ENCODE measurements at regions not wholly inside any gene's neighbourhood (a gene's known extent, or its start where the extent isn't known, plus 50 kb on each side); places are given as distances from the start of the nearest gene placed in this dataset.

DNA sequence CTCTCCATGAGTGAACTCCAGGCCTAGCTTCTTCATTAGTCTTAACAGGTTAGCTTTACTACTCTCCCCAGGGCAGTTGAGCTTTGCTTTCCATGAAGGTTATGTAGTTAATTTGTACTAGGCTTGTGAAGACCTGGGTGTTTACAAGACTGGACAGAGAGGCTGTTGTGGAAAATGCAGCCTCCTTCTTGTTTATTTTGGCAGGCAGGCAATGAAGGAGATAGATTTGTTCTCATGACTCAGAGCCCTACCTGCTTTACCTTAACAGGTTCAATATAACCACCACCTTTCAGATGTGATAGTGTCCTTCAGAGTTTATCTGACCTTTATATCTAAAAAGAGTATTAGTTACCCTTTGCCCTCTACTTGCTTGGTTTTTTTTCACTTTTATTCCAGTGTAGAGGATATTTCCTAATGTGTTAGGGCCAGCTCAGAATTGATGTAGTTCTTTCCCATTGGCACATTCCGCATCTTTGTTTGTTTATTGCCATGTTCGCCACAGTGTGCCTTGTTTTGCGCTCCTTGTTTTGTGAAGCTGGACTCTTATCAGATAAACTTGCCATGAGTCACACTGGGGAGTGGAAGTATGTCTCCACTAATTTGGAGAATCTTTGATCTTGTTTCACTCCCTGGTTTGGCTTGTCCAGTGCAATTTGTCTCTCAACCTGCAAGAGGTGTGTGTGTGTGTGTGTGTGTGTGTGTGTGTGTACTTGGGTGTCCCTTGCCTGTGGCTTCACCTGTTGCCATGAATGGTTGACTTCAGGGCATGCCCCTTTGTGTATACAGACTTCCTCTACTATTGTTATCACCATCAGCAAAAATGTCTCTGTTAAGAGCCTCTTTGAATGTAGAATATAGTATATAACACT lies 87.4 kb upstream of the MACF1 start:
- TF ChIP-seq POU2F2 (IDR thresholded peaks at IDR 0.05; ENCODE audit: low read depth, low read length) (no peak), PAX5 (IDR thresholded peaks at IDR 0.05; ENCODE audit: insufficient read depth, low read length, severe bottlenecking) (no peak), SPI1 (IDR thresholded peaks at IDR 0.05; ENCODE audit: low read depth, low read length) (no peak), POLR2A (IDR thresholded peaks at IDR 0.05; ENCODE audit: low read depth, low read length) (no peak), POLR2AphosphoS5 (IDR thresholded peaks at IDR 0.05; ENCODE audit: low read depth, low read length) (no peak), TAF1 (IDR thresholded peaks at IDR 0.05; ENCODE audit: low read depth, low read length) (no peak)
- DNase-seq (ENCODE audit: insufficient read length, low spot score) (no peak), FAIRE-seq (no peak)

DNA sequence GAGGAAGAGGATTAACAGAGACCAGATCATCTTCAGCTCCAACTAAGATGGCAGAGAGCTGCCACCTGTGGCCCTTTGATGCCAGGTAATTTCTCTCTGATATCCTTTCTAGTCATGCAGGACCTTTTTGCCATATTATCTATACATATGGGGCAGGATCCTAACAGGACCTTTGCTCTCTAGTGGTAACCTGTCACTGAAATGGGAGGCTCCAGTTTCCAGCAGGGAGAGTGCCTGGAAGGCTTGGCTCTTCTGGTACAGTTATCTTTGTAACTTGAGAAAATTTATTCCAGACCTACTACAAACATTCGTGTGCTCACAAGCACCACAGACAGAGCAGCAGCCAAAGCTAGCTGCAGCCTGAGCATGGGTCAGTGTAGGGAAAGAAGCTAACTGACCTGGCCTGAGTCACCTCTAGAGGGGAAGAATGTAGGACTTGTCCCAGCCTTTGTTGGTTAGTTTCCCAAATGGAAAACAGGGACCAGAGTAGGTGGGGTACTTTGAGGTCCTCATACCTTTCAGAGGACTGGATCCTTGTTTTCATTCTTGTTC lies 86.5 kb upstream of the MACF1 start:
- no peak for DNase-seq (ENCODE audit: insufficient read length, low spot score)
- TF ChIP-seq TAF1 (IDR thresholded peaks at IDR 0.05; ENCODE audit: low read depth, low read length) (no peak), POLR2A (IDR thresholded peaks at IDR 0.05; ENCODE audit: low read depth, low read length) (no peak), SPI1 (IDR thresholded peaks at IDR 0.05; ENCODE audit: low read depth, low read length) (no peak), POLR2AphosphoS5 (IDR thresholded peaks at IDR 0.05; ENCODE audit: low read depth, low read length) (no peak), PAX5 (IDR thresholded peaks at IDR 0.05; ENCODE audit: insufficient read depth, low read length, severe bottlenecking) (no peak), POU2F2 (IDR thresholded peaks at IDR 0.05; ENCODE audit: low read depth, low read length) (no peak)
- FAIRE-seq: no peak

DNA sequence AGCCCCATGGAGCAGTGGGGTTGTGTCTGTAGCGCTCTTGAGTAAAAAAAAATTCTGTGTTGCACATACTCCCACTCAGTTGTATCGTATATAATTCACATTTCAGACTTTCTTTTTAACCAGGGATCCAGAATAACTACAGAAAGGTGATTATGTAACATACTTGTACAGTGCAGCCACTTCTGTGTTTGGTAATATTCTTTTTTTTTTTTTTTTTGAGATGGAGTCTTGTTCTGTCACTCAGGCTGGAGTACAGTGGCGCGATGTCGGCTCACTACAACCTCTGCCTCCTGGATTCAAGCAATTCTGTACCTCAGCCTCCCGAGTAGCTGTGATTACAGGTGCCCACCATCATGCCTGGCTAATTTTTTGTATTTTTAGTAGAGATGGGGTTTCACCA lies 82.4 kb upstream of the MACF1 start:
- TF ChIP-seq TAF1 (IDR thresholded peaks at IDR 0.05; ENCODE audit: low read depth, low read length): no peak
- TF ChIP-seq POLR2A (IDR thresholded peaks at IDR 0.05; ENCODE audit: low read depth, low read length): no peak
- no peak for TF ChIP-seq PAX5 (IDR thresholded peaks at IDR 0.05; ENCODE audit: insufficient read depth, low read length, severe bottlenecking)
- no peak for TF ChIP-seq SPI1 (IDR thresholded peaks at IDR 0.05; ENCODE audit: low read depth, low read length)
- TF ChIP-seq POLR2AphosphoS5 (IDR thresholded peaks at IDR 0.05; ENCODE audit: low read depth, low read length): no peak
- no peak for TF ChIP-seq POU2F2 (IDR thresholded peaks at IDR 0.05; ENCODE audit: low read depth, low read length)
- DNase-seq (ENCODE audit: insufficient read length, low spot score) (no peak), FAIRE-seq (no peak)

DNA sequence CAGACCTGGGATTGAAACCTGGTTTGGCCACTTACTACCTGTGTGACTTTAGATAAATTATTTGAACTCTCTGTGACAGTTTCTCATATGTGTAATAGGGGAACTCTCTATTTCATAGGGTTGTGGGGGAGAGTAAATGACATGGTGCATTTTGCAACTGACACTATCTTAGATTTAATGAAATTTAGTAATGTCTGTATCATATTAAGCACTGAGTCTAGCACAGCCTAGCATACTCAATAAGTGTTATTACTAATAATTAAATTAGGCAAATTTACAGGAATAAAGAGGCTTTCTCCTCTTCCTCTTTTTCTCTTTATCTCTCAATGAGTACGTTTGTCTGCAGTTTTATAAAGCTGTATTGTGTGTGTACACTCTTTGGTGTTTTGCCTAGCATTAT lies 80.2 kb upstream of the MACF1 start:
- FAIRE-seq: no peak
- no peak for TF ChIP-seq SPI1 (IDR thresholded peaks at IDR 0.05; ENCODE audit: low read depth, low read length)
- no peak for TF ChIP-seq TAF1 (IDR thresholded peaks at IDR 0.05; ENCODE audit: low read depth, low read length)
- no peak for TF ChIP-seq POU2F2 (IDR thresholded peaks at IDR 0.05; ENCODE audit: low read depth, low read length)
- TF ChIP-seq POLR2A (IDR thresholded peaks at IDR 0.05; ENCODE audit: low read depth, low read length): no peak
- no peak for TF ChIP-seq POLR2AphosphoS5 (IDR thresholded peaks at IDR 0.05; ENCODE audit: low read depth, low read length)
- TF ChIP-seq PAX5 (IDR thresholded peaks at IDR 0.05; ENCODE audit: insufficient read depth, low read length, severe bottlenecking): no peak
- DNase-seq (ENCODE audit: insufficient read length, low spot score): no peak

DNA sequence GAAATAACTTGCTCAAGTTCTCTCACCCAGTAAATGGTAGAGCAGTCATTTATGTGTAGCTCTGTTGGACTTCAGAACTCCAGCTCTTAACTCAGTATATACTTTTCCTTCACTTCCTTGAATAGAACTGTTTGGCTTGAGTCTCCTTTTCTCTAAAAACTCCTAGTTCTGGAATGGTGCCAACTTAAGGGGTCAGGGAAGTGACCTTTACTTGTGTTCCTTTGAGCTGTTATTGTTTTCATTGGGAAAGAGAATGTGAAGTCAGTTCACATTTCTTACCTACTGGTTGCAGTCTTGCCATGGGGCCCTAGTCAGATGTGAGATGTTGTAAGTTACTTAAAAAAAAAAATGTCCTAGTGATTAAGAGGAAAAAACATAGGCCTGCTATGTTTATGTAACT lies 77.0 kb upstream of the MACF1 start:
- FAIRE-seq (no peak), DNase-seq (ENCODE audit: insufficient read length, low spot score) (no peak)
- no peak for TF ChIP-seq PAX5 (IDR thresholded peaks at IDR 0.05; ENCODE audit: insufficient read depth, low read length, severe bottlenecking)
- no peak for TF ChIP-seq POU2F2 (IDR thresholded peaks at IDR 0.05; ENCODE audit: low read depth, low read length)
- TF ChIP-seq POLR2A (IDR thresholded peaks at IDR 0.05; ENCODE audit: low read depth, low read length): no peak
- TF ChIP-seq SPI1 (IDR thresholded peaks at IDR 0.05; ENCODE audit: low read depth, low read length): no peak
- TF ChIP-seq TAF1 (IDR thresholded peaks at IDR 0.05; ENCODE audit: low read depth, low read length): no peak
- TF ChIP-seq POLR2AphosphoS5 (IDR thresholded peaks at IDR 0.05; ENCODE audit: low read depth, low read length): no peak

DNA sequence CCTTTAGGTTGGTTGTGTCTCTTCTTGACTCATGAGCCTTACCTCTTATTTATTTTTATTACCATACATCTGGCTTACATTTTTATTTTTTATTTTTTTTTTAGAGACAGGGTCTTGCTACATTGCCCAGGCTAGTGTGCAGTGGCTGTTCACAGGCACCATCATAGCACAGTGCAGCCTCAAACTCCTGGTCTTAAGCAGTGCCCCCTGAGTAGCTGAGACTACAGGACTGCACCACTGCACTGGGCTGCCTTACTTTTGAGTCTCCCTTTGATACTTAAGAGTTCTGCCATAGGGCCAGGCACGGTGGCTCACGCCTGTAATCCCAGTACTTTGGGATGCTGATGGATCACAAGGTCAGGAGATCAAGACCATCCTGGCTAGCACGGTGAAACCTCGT lies 76.4 kb upstream of the MACF1 start:
- no peak for TF ChIP-seq POLR2AphosphoS5 (IDR thresholded peaks at IDR 0.05; ENCODE audit: low read depth, low read length)
- no peak for TF ChIP-seq SPI1 (IDR thresholded peaks at IDR 0.05; ENCODE audit: low read depth, low read length)
- FAIRE-seq: no peak
- DNase-seq (ENCODE audit: insufficient read length, low spot score): no peak

DNA sequence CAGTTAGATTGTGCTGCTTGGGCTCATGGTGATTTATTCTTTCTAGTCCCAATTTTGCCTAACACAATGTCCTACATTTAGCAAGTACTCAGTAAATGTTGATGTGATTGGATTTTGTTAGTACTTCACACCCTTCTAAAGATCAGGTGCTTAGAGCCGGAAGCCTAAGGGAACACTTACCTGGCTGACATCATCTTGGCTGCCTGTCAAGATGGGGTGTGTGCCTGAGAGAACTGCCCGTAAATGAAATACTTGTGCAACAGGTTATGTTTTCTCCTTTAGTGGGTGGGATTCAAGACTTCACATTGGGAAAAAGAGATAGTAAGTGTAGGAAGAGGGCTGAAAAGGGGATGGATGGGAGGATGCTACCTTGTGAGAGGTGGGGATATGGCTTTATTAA lies 75.5 kb upstream of the MACF1 start:
- FAIRE-seq (no peak), DNase-seq (ENCODE audit: insufficient read length, low spot score) (no peak)
- TF ChIP-seq POU2F2 (IDR thresholded peaks at IDR 0.05; ENCODE audit: low read depth, low read length) (no peak), PAX5 (IDR thresholded peaks at IDR 0.05; ENCODE audit: insufficient read depth, low read length, severe bottlenecking) (no peak), POLR2A (IDR thresholded peaks at IDR 0.05; ENCODE audit: low read depth, low read length) (no peak), POLR2AphosphoS5 (IDR thresholded peaks at IDR 0.05; ENCODE audit: low read depth, low read length) (no peak), SPI1 (IDR thresholded peaks at IDR 0.05; ENCODE audit: low read depth, low read length) (no peak), TAF1 (IDR thresholded peaks at IDR 0.05; ENCODE audit: low read depth, low read length) (no peak)

DNA sequence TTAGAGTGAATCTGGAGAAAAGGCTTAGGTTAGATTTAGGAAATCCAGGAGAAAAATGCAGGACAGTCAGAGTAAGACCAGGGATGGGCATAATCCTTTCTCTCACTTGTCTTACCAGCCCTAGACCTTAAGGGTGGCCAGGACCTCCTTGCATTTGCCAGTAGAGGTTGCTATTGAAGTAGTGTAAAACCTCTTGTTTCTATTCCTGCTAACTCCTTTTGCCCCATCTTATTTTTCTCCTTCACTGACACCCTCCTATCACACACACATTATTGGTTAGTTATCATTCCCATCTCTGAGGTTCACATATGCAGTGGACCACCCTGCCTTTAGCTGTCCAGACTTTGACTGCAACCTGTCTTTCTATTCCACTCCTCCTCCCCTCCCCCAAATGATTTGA lies 75.0 kb upstream of the MACF1 start:
- FAIRE-seq (no peak), DNase-seq (ENCODE audit: insufficient read length, low spot score) (no peak)
- TF ChIP-seq POLR2AphosphoS5 (IDR thresholded peaks at IDR 0.05; ENCODE audit: low read depth, low read length) (no peak), POU2F2 (IDR thresholded peaks at IDR 0.05; ENCODE audit: low read depth, low read length) (no peak), TAF1 (IDR thresholded peaks at IDR 0.05; ENCODE audit: low read depth, low read length) (no peak), SPI1 (IDR thresholded peaks at IDR 0.05; ENCODE audit: low read depth, low read length) (no peak), PAX5 (IDR thresholded peaks at IDR 0.05; ENCODE audit: insufficient read depth, low read length, severe bottlenecking) (no peak), POLR2A (IDR thresholded peaks at IDR 0.05; ENCODE audit: low read depth, low read length) (no peak)

DNA sequence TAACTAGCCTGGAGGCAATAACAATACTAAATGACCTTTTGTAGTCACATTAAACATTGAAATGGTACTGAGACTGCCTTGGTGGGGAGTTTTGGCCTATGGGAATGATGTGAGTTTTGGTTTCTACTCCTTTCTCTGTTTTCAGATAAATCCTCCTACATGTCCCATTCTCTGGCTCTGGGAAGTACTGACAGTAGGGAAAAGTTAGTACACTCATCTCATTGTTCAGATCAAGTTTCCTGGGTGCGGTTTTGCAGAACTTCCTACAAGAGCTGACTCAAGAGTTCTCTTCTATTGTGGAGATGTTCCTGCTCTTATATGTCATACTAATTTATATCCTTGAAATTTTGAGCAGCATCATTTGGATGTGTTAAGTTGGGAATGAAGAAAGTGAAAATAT lies 74.2 kb upstream of the MACF1 start:
- no peak for TF ChIP-seq SPI1 (IDR thresholded peaks at IDR 0.05; ENCODE audit: low read depth, low read length)
- no peak for TF ChIP-seq POU2F2 (IDR thresholded peaks at IDR 0.05; ENCODE audit: low read depth, low read length)
- TF ChIP-seq POLR2A (IDR thresholded peaks at IDR 0.05; ENCODE audit: low read depth, low read length): no peak
- TF ChIP-seq TAF1 (IDR thresholded peaks at IDR 0.05; ENCODE audit: low read depth, low read length): no peak
- DNase-seq (ENCODE audit: insufficient read length, low spot score): no peak
- no peak for FAIRE-seq

DNA sequence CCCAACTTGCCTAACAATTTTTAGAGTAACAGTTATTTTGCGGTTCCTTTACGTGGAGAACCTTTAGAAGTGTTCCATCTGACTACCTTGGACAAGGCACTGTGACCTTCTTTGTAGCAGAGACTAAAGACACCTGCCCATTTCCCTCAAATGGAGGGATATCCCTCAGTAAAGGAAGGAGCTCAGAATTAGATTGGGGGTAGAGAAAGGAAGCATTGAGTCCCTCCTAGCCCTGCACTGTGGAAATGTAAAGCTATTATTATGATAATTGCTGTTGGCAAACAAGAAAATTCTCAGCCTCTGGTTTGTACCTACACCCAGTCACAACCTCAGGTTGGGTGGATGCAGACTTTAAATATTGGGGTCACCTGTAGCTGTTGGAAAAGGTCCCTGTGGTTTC lies 72.6 kb upstream of the MACF1 start:
- TF ChIP-seq SPI1 (IDR thresholded peaks at IDR 0.05; ENCODE audit: low read depth, low read length) (no peak), POLR2AphosphoS5 (IDR thresholded peaks at IDR 0.05; ENCODE audit: low read depth, low read length) (no peak), POLR2A (IDR thresholded peaks at IDR 0.05; ENCODE audit: low read depth, low read length) (no peak), PAX5 (IDR thresholded peaks at IDR 0.05; ENCODE audit: insufficient read depth, low read length, severe bottlenecking) (no peak), TAF1 (IDR thresholded peaks at IDR 0.05; ENCODE audit: low read depth, low read length) (no peak), POU2F2 (IDR thresholded peaks at IDR 0.05; ENCODE audit: low read depth, low read length) (no peak)
- FAIRE-seq (no peak), DNase-seq (ENCODE audit: insufficient read length, low spot score) (no peak)

Measured in GM12891 (cell line).